HG02610 (cell line): ENCODE measurements at regions not wholly inside any gene's neighbourhood (a gene's known extent, or its start where the extent isn't known, plus 50 kb on each side); places are given as distances from the start of the nearest gene placed in this dataset.
A peak's percentile ranks its signal among the peaks of the same experiment; 100 is the strongest.

ENCODE experiments used
- ATAC-seq: cut with Tn5 transposase; IDR thresholded peaks from one replicate; pipeline ENCODE4 v1.9.1; 2021; ENCODE audit warnings: mild to moderate bottlenecking, moderate library complexity; ENCODE audit not compliant: unreplicated experiment

DNA sequence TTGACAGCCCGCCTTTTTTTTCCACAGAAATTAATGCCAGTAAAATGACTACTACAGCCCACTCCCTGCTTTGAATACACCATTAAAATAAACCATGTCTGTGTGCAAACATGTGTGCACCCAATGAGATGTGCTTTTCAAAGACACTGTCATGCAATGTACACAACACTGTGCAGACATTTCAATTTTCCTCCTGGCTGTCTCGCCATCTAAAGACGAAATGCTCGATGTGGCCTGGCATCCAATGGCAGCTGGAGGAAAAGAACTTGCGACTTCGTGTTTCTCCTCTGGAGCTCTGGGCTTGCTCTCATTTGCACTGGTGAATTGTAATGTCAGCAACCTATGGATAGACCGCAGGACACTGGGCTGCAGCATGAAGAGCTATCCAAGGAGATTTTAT lies 147.0 kb upstream of the NAV2 start:
- ATAC-seq: no peak

DNA sequence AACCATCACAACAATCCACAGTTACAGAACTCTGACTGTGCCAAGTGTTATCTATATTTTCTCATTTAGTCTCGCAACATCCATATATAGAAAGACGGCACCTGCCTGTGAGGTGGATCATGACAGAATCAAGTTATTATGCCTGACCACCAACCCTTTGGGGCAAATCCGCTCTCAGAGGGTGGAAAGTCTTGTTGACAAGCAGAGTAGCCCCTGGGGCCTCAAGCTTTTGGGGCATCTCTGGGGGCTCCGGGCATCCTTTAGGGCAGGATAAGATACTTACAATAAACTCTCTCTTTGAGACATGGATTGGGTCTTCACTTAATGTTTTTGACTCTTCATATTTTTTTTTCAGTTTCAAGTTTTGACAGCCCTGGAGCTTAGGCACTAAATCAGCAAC lies 150.5 kb upstream of the NAV2 start:
- no peak for ATAC-seq

DNA sequence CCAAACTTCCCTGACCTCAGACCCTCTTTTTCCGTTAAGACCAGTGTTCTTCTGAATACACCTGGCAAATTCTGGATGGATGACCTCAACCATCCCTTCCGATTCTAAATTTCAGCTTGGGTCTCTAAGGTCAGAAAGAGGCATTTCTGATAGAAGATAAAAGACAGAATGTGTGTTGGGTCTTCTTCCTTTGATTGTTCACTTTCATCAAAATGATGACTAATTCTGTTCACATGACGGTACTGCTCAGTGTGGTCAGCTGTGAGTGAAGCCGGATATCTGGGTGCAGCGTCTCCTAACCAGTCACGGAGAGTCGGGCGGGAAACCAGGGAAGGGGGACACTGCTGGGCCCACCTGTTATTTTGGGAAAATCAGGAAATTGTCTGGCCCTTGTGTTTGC lies 151.6 kb upstream of the NAV2 start:
- ATAC-seq: no peak

DNA sequence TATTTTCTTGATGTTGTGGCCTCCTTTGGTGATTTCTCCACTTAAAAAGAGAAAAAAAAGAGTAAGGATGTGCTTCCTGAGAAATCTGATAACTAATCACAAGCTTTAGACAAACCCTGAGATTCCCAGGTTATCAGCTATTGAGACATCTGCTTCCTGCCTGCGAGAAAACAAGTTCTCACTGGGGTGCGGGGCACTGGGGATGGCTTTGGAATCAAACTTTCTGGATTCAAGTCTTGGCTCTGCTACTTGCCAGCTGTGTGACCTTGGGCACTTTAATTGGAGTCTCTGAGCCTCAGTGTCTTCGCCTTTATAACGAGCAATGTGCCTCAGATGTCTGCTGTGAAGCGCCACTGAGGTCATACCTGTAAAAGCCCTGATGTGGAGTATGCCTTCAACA lies 152.5 kb upstream of the NAV2 start:
- ATAC-seq: no peak

DNA sequence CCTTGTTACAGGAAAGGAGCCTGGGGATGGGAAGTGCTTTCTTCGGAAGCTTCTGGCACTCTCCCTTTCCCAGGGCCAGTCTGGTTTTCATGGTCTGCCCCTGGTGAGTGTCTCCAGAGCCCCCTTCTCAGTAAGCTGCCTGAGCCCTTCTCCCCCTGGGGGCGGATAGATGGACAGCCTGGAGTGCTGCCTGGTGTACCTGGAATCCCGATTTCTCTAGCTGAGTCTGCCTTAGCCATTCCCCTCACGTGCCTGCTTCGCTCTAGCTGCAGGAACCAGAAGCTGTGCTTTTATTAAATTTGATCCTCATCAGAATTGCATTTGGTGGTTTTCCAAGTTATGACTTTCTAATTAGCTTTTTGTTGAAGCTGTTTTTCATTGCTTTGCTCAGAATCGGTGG lies 152.9 kb upstream of the NAV2 start:
- ATAC-seq: no peak

DNA sequence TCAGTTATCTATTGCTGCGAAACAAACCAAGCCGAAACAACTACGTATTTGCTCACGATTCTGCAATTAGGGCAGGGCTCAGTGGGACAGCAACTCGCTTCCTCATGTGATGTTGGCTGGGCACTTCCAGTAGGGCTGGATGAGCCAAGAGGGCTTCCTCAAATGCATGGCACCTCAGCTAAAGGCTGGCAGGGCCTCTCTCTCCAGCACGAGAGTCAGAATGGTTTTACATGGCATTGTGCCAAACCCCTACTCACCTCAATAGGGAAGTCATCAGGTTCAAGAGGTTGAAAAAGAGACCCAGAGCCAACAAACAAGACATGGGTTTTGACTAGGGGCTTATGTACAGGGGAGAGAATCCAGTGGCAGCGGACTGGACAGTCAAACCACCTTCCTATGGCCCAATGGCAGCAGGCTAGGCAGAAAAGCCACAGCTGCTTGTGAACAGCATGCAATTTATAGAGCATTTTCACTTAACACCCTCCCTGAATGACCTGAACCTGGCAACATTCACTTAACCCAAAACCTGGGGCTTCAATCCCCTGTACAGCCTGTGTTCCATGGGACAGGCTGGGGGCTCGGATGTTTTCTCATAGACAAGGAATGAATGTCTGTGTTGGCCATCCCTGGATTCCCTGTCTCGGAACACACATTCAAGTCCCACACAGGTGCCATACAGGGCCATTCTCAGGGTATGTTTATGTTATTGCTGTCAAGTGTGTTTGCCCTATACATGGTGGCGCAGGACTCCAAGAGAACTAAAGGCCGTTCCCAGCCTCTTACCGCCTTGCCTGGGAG lies 154.2 kb upstream of the NAV2 start:
- no peak for ATAC-seq

DNA sequence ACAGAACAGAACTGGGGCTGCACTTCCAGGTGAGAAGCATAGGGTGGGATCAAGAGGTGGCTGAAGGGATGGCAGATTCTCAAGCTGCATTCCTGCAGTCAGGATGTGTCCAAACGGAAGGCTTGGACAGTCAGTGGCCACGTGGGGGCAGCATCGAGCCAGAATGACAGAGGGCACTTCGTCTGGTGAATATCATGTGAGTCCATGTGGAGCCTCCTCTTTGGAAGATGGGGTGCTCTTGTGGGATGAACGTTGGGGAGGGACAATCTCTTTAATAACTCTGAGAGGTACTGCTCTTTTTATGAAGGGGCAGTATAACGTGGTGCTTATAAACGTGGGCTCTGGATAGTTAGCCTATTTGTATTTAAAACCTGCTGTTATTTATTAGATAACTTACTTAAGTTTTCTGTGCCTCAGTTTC lies 154.9 kb upstream of the NAV2 start:
- no peak for ATAC-seq

DNA sequence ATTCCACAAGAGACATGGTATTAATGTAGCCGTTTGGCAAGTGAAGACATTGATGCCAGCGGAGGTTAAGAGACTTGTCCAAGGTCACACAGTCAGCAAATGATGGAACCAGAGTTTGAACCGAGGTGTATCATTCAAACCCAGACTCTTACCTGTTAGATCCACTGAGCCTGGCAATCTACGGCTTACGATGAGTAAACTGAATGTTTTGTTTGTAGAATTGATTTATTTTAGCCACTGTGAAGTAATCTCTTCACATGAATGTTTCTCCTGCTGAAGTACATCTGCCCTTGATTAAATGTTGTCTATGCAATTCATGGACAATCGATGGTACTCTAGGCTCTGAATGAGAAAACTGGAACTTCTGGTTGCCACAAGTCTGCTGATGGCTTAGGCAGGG lies 155.5 kb upstream of the NAV2 start:
- no peak for ATAC-seq

DNA sequence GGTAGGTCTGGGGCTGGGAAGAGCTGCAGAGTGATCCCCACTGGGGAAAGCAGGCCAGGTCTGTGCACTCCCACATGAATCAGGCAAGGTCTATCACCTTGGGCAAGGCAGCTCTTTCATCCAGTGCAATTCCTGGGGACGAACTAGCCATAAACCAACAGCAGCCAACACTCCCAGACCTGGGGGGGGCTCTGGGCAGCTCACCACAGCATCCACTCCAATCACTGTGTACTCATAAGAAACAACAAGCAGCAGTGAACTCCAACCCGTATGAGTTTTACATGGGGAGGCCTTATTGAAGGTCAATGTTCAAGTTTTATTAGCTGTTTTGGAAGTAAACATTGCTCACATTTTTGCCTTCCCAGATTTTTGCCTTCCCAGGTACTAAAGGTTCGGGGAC lies 157.4 kb upstream of the NAV2 start:
- ATAC-seq: no peak

DNA sequence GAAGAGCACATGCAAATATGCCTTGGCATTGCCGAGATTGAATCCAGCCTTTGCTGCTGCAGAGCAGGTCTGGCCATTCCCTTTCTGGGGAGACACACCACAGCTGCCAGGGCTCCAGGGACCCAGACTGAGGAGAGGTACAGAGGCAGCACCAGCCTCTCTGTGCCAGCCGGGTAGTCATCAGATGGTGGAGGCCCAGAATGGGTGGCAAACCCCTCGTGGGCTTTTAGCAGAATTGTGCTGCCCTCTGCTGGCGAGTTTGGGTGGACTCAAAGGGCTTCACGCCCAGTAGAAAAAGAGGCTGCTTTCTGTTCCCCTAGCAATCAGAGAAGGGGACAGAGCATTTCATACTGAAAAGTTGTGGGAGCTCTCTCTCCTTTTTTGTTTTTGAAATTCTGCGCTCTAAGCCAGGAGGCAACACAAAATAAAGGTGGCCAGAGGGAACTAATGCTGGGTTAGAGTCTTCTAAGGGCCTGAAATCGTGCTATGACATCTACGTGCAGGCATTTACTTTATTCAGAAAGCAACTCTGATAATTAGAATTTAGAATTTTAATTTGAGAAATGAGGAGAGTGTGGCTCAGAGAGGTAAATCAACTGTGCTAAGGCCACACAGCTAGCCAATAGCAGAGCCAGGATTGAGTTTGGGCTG lies 158.8 kb upstream of the NAV2 start:
- ATAC-seq: peak; percentile 60

DNA sequence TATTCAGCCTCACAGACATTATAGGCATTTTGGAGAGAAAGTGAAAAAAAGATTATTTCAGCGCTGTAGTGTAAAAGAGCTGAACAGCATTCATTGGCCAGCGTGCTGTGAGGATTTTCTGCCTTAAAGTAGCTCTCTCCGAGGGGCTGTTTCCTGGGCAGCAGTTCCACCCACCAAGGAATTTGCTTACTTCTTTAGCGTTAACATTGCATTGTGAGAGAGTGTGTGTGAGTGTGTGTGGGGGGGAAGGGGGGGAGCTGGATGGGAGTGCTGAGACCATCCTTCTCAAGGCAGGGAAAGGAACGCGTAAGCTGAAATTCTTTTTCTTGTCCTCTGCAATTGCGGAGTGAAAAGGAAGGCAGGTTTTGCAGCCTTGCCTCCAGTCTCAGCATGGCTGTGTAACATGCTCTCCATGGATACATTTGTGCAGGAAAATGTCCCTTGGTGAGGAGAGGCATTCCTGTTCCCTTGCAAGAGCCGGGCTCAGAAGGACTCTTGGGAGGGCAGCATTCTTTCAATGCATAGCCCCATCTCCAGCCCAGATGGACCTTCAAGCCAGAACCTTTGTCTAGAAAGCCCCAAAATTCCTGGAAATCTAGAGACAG lies 159.9 kb upstream of the NAV2 start:
- ATAC-seq: no peak

DNA sequence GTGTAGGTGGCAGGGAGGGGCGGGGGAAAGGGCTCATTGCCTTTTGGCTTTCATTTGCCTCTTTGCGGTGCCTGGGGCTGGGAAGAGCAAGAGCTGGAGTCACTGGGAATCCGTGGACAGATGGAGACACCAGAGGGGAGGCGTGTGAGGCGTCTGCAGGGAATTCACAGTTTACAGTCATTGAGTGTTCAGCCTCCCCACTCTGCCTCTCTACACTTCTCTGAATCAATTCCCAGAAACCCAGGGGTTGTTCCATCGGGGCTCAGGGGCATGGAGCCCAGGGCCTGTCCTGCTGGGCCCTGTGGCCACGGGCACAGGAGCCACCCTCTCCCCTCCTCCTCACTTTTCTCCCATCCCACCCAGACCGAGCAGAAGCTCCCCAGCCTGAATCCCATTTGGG lies 160.5 kb upstream of the NAV2 start:
- no peak for ATAC-seq

DNA sequence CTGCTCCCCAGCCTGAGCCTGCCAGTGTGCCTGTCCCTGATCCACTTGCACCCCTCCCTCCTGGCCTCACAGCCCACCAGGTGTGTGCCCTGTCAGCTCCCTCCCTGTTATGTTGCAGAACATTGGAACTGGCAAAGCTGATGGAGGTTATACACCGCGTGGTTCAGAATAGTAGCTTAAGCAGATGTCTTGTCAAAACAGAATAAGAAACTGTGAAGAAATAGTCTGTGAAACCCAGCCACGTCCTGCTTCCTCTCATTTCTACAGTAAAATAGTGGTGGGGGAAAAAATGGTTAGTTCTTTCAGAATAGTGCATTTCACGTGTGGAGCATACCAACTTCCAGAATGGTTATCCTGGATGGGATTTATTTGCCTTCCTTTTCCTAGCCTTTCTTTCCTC lies 161.2 kb upstream of the NAV2 start:
- peak; percentile 52 for ATAC-seq

DNA sequence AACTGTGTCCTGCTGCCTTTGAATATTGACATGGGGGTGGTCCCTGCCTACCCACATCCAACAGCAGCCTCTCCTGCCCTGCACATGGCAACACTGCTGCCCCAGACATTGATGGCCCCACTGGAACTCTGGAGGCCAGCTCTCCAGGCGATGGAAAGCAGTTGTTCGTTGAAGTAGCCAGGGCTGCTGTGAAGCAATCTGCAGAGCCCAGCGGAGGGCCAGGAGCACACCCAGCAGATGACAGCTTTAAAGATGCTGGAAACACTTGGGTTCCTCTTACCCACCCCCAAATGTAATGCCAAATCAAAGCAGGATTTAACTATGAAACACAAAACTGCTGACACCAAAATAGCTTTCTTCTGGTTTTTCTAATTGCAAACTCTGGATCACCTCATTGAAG lies 165.6 kb upstream of the NAV2 start:
- no peak for ATAC-seq

DNA sequence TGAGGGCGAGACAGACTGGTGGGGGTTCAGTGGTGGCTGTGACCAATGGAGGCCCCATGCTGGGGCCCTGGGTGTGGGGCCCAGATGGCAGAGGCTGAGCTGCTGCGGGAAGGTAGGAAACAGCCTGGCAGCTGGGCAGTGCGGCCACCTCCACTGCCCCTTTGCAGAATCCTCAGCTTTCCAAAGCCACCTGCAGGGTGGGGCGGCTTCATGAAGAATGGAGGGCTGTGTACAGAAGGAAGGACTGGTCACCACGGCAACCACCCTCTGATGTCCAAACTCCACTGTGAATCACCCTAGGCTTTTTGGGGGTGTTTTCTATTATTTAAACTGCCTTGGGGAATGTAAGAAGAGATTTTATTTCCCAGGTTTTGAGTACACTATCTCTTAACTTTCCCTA lies 166.3 kb upstream of the NAV2 start:
- no peak for ATAC-seq

DNA sequence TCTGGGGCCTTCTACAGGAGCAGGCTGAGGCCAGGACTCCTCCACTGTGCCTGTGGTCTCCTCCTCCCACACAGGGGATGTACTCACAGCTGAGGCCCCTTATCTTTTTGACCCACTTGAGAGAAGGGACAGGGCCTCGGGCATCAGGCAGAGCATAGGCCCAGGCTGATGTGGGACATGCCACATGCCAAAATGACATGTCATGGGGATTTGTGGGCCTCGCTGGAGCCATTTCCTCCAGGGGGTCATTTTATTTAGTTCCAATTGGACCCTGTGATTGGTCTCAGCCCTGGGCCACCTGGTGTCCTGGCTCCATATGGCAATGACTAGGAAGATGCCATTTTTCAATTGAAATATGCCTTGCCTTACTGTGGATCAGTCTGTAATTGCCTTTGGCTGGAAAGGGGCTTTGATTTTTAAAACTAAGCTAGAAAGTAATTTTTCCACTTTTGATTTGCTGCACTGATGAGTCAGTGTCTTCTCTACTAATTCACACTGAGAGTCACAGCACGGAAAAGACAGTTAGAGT lies 171.1 kb upstream of the NAV2 start:
- no peak for ATAC-seq

DNA sequence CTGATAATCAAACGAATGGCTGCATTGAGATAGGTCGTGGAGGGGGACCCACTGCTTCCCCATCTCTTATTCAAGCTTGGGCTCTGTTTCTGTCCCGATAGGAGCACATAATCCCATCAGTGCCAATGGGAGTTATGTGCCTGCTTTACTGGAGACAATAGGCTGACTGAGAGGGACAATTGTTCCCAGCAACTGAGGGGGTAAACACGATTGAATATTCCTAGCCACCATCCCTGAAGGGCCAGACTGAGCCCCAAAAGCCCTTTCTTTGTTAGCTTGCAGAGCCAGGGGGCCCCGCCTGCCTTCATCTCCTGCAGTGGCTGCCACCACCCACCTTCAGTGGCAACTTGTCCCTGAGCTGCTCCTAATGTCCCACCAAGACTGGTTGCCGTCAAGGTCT lies 172.8 kb upstream of the NAV2 start:
- ATAC-seq: no peak

DNA sequence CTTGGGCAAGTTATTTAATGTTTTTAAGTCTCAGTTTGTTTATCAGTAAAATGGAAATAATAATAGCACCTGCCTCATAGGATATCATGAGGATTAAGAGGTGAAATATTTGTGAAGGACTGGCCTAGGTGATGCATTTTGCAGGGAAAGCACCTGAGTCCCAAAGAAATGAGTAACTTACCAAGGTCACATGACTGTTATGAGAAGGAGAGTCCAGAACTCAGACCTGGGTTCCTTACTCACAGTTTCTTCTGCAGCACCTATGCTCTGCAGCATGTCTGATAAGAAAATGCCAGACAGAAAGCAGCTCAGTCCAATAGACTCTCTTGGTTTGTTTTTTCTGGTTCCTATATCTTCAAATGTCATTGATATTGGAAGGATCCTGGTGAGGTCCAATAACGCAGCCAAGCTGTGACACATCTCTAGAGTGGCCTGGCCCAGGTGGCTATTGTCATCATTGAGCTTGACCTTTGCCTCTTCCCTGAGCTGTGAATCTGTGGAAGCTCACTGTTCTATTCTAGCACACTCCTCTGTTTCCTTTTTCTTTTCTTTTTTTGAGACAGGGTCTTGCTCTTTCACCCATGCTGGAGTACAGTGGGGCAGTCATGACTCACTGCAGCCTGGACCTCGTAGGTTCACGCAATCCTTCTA lies 174.7 kb upstream of the NAV2 start:
- ATAC-seq: no peak

DNA sequence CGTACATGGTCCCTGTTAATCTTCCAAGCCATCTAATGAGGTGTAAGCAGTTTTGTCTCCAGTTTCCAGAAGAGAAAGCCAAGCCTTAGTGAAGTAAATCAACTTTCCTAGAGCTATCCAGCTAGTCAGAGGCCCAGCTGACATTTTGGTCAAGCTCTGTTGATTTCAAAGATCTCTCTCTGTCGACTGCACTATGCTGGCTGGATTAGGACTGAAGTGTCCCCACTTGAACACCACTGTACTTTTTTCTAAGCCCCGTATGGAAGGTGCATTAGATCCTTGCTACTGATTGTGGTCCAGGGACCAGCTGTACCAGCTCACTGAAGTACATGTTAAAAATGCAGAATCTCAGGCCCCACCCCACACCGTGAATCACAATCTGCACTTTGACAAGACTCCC lies 176.5 kb upstream of the NAV2 start:
- no peak for ATAC-seq

DNA sequence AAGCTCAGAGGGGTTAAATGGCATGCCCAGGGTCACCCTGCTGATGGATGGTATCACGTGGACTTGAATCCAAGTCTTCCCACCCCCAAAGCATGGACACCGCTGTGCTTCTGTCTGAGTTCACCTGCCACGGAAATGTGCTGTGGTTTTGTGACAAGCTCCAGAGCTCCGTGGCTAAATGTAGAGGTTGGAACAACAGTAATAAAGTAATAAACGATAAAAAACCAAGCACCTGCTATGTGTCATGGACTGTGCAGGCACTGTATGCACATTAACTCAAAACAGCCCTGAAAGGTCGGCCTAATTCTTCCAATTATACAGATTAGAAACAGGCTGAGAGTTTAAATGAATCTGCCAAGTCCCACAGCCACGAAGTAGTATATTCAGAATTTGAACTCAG lies 182.1 kb upstream of the NAV2 start:
- no peak for ATAC-seq

DNA sequence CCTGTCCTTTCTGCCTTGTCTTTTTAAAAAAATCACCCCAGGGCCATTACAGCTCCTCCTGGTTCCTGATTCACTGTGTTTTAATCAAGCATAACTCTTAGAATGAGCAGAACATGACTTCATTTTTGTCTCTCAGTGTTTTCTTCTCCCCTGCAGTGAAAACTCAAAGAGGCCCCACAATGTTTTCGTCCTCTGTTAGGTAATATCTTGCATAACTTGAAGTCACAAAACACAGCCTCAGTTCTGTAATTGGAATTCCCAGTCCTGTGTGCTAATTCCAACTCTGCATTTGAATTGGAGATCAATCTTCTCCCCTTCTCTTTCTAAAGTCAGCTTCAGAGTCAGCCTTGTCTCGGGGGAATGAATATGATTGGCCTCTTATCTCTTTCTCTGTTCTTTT lies 186.5 kb upstream of the NAV2 start:
- no peak for ATAC-seq

DNA sequence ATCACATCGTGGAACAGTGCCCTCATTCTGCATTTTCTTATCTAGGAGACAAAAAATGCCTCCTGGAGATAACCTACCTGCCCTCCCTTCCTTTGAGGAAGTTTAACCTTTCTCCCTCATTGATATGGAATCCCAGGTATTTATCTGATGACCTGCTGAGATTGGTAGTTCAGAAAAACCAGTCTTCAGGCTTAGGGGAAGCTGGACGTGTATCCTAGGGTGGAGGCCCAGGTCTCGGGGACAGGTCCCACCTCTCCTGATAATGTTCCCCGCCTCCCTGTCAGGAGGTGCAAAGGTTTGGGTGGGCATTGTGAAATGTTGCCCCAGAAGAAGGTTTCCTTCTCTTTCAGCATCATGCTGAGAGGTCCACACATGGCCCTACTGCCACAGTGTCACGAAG lies 186.9 kb upstream of the NAV2 start:
- ATAC-seq: no peak
